SU-DHL-6 (cell line): ENCODE measurements at regions not wholly inside any gene's neighbourhood (a gene's known extent, or its start where the extent isn't known, plus 50 kb on each side); places are given as distances from the start of the nearest gene placed in this dataset.

ENCODE experiments used
- EZH2phosphoT487 ChIP-seq: fragments of 200-600 bp; sonication (generic), shearing (Covaris generic); conservative IDR thresholded peaks from 2 replicates; pipeline ENCODE4 v1.6.1; 2018; ENCODE audit warnings: mild to moderate bottlenecking, antibody characterized with exemption, low read length, moderate library complexity, mixed read lengths
- TF ChIP-seq, protein P1 (sequence below): fragments of 200-600 bp; sonication (generic); IDR thresholded peaks from one replicate; pipeline ENCODE4 v1.5.1; 2017; ENCODE audit warnings: antibody characterized with exemption, mild to moderate bottlenecking, low read length, moderate library complexity; ENCODE audit not compliant: insufficient read depth, poor library complexity, severe bottlenecking

DNA sequence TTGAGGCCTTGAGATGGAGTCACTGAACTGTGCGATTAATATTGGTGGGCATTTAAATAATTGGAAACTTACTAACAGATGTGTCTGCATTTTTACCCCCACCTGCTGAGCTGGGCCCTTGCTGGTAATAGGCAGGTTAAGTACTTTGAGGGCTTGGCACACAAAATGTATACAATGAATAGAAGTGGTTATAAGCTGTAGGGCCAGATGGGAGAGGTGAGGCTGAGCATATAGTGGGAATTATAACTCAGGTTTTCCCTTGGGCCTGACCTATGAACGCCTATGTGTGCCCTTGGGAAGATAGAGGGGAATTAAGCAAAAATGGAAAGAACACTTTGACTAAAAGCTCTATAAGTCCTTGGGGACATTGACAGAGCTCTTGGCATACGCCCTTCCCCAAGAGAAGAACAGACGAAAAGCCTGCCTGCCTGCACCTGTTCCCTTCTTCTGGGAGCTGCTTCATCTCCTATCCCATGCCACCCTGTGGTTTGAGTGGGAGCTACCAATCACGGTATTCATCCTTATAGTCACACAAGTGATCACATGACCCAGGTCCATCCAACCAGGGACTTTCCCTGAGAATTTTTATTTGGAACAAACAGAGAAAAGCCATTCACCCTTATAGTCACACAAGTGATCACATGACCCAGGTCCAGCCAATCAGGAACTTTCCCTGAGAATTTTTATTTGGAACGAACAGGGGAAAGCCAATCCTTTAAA is 260.7 kb upstream of the CSF3R start:
- TF ChIP-seq, protein P1, sequence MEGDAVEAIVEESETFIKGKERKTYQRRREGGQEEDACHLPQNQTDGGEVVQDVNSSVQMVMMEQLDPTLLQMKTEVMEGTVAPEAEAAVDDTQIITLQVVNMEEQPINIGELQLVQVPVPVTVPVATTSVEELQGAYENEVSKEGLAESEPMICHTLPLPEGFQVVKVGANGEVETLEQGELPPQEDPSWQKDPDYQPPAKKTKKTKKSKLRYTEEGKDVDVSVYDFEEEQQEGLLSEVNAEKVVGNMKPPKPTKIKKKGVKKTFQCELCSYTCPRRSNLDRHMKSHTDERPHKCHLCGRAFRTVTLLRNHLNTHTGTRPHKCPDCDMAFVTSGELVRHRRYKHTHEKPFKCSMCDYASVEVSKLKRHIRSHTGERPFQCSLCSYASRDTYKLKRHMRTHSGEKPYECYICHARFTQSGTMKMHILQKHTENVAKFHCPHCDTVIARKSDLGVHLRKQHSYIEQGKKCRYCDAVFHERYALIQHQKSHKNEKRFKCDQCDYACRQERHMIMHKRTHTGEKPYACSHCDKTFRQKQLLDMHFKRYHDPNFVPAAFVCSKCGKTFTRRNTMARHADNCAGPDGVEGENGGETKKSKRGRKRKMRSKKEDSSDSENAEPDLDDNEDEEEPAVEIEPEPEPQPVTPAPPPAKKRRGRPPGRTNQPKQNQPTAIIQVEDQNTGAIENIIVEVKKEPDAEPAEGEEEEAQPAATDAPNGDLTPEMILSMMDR, result no peak
- no peak for TF ChIP-seq EZH2phosphoT487
